ENCODE measurements at regions not wholly inside any gene's neighbourhood (a gene's known extent, or its start where the extent isn't known, plus 50 kb on each side); places are given as distances from the start of the nearest gene placed in this dataset.

- DNase-seq, result no peak
Observed at GRCh38 chr1:81472387-81472786, 328.3 kb upstream of the ADGRL2 start.

GRCh38 chr1:81471255-81471654 lies 329.5 kb upstream of the ADGRL2 start:
- no peak for DNase-seq

- DNase-seq, result no peak
Observed at GRCh38 chr1:81470275-81470674, 330.5 kb upstream of the ADGRL2 start.

- no peak for DNase-seq
Observed at GRCh38 chr1:81467383-81467782, 333.4 kb upstream of the ADGRL2 start.

- no peak for DNase-seq
Observed at GRCh38 chr1:81466961-81467360, 333.8 kb upstream of the ADGRL2 start.

GRCh38 chr1:81463936-81464837 lies 336.5 kb upstream of the ADGRL2 start:
- no peak for DNase-seq

GRCh38 chr1:81459043-81459442 lies 341.7 kb upstream of the ADGRL2 start:
- DNase-seq, result no peak

- DNase-seq, result no peak
Observed at GRCh38 chr1:81458186-81458585, 342.5 kb upstream of the ADGRL2 start.

- no peak for DNase-seq
Observed at GRCh38 chr1:81455481-81455880, 345.3 kb upstream of the ADGRL2 start.

GRCh38 chr1:81453971-81454370 lies 346.8 kb upstream of the ADGRL2 start:
- DNase-seq, result no peak

GRCh38 chr1:81453367-81453703 lies 347.4 kb upstream of the ADGRL2 start:
- DNase-seq, result no peak

GRCh38 chr1:81452693-81453366 lies 347.9 kb upstream of the ADGRL2 start:
- no peak for DNase-seq

GRCh38 chr1:81449786-81450185 lies 350.9 kb upstream of the ADGRL2 start:
- no peak for DNase-seq

- no peak for DNase-seq
Observed at GRCh38 chr1:81446000-81446669, 354.6 kb upstream of the ADGRL2 start.

GRCh38 chr1:81443288-81443687 lies 357.4 kb upstream of the ADGRL2 start:
- no peak for DNase-seq

GRCh38 chr1:81439046-81439823 lies 361.5 kb upstream of the ADGRL2 start:
- no peak for DNase-seq

GRCh38 chr1:81437649-81438048 lies 363.1 kb upstream of the ADGRL2 start:
- no peak for DNase-seq

GRCh38 chr1:81437213-81437612 lies 363.5 kb upstream of the ADGRL2 start:
- no peak for DNase-seq

GRCh38 chr1:81435175-81435574 lies 365.6 kb upstream of the ADGRL2 start:
- no peak for DNase-seq

- no peak for DNase-seq
Observed at GRCh38 chr1:81433676-81434075, 367.1 kb upstream of the ADGRL2 start.

- DNase-seq, result no peak
Observed at GRCh38 chr1:81432654-81433109, 368.1 kb upstream of the ADGRL2 start.

- DNase-seq, result peak; percentile 63
Observed at GRCh38 chr1:81432059-81432458, 368.7 kb upstream of the ADGRL2 start.

GRCh38 chr1:81431624-81432000 lies 369.1 kb upstream of the ADGRL2 start:
- no peak for DNase-seq

Measured in fibroblast of skin of right quadriceps (primary cell).